ENCODE measurements at regions not wholly inside any gene's neighbourhood (a gene's known extent, or its start where the extent isn't known, plus 50 kb on each side); places are given as distances from the start of the nearest gene placed in this dataset.

GRCh38 chr12:23431006-23431405 is 518.5 kb downstream of the SOX5 start:
- peaks cover 20% of the 10 kb centered on the region for H3K9me3 Mint-ChIP-seq (ENCODE audit: low read depth, unreplicated experiment)
- H3K27me3 Mint-ChIP-seq (ENCODE audit: unreplicated experiment), result no peaks in the 10 kb centered on the region
- H3K4me3 Mint-ChIP-seq (ENCODE audit: low read depth, unreplicated experiment), result no peak overlapping the region
- intact Hi-C loops (cut with micrococcal nuclease; ENCODE audit: unreplicated experiment), result no loop called here
- TF ChIP-seq CTCF (IDR thresholded peaks at IDR 0.05; ENCODE audit: unreplicated experiment), result no peak
- H3K4me1 Mint-ChIP-seq (ENCODE audit: low read depth, unreplicated experiment), result no peaks in the 10 kb centered on the region
- no peak for DNase-seq
- no peaks in the 10 kb centered on the region for H3K36me3 Mint-ChIP-seq (ENCODE audit: insufficient read depth, unreplicated experiment)
- CTCF ChIA-PET, result no interaction called here
- BruUV-seq (replicated peaks), result no TSS peak
- no peak overlapping the region for H3K27ac Mint-ChIP-seq (ENCODE audit: unreplicated experiment)

- H3K36me3 Mint-ChIP-seq (ENCODE audit: insufficient read depth, unreplicated experiment), result no peaks in the 10 kb centered on the region
- H3K27me3 Mint-ChIP-seq (ENCODE audit: unreplicated experiment), result no peaks in the 10 kb centered on the region
- TF ChIP-seq CTCF (IDR thresholded peaks at IDR 0.05; ENCODE audit: unreplicated experiment), result no peak
- CTCF ChIA-PET, result no interaction called here
- H3K9me3 Mint-ChIP-seq (ENCODE audit: low read depth, unreplicated experiment), result peaks cover 13% of the 10 kb centered on the region
- H3K27ac Mint-ChIP-seq (ENCODE audit: unreplicated experiment), result no peak overlapping the region
- no peak for DNase-seq
- H3K4me1 Mint-ChIP-seq (ENCODE audit: low read depth, unreplicated experiment), result no peaks in the 10 kb centered on the region
- intact Hi-C loops (cut with micrococcal nuclease; ENCODE audit: unreplicated experiment), result no loop called here
- H3K4me3 Mint-ChIP-seq (ENCODE audit: low read depth, unreplicated experiment), result no peak overlapping the region
- BruUV-seq (replicated peaks), result no TSS peak
These were observed 516.3 kb downstream of the SOX5 start for GRCh38 chr12:23433121-23433520.

DNA sequence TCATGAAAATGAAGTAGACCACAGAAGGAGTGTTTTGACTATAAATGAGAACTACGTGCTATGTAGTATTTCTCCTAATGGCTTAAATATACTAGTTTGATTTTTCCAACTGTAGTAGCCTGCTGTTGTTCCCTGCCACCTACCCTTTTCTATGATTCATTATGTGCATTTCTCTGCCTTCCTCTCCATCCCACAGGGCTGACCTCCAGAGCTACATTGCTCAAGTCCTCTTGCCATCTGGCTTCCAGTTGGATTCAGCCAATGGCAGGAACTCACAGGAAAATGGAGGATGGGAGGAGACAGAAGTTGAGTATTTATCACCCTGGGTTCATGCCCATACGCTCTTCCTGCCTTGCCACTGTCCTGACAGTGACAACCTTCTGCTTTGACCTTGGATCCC is 515.3 kb downstream of the SOX5 start:
- Mint-ChIP-seq H3K4me3 (ENCODE audit: low read depth, unreplicated experiment) (no peak overlapping the region), H3K27ac (ENCODE audit: unreplicated experiment) (no peak overlapping the region), H3K4me1 (ENCODE audit: low read depth, unreplicated experiment) (no peaks in the 10 kb centered on the region), H3K36me3 (ENCODE audit: insufficient read depth, unreplicated experiment) (no peaks in the 10 kb centered on the region), H3K9me3 (ENCODE audit: low read depth, unreplicated experiment) (peaks cover 13% of the 10 kb centered on the region), H3K27me3 (ENCODE audit: unreplicated experiment) (no peaks in the 10 kb centered on the region)
- BruUV-seq (replicated peaks), result no TSS peak
- intact Hi-C loops (cut with micrococcal nuclease; ENCODE audit: unreplicated experiment), result no loop called here
- TF ChIP-seq CTCF (IDR thresholded peaks at IDR 0.05; ENCODE audit: unreplicated experiment), result no peak
- CTCF ChIA-PET, result no interaction called here
- no peak for DNase-seq

DNA sequence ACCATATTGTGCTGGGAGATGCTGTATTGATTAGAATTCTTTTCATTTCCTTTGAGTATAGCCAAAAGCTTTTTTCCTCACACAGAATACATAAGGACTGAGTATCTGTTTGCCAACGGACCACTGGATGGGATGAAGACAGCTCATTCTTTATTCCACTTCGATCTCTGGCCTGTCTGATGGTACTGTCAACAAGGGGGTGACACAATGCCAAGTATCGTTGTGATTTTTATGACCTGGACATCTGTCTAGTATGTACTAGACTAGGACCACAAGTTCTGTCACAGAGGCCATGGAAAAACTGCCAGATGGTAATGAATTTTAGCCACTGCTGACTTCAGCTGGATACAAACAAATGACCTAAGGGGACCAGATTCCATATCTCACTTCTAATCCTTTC is 502.7 kb downstream of the SOX5 start:
- DNase-seq, result no peak
- BruUV-seq (replicated peaks), result no TSS peak
- Mint-ChIP-seq H3K9me3 (ENCODE audit: low read depth, unreplicated experiment) (peaks cover 5% of the 10 kb centered on the region), H3K4me1 (ENCODE audit: low read depth, unreplicated experiment) (no peaks in the 10 kb centered on the region), H3K36me3 (ENCODE audit: insufficient read depth, unreplicated experiment) (no peaks in the 10 kb centered on the region), H3K27ac (ENCODE audit: unreplicated experiment) (no peak overlapping the region), H3K27me3 (ENCODE audit: unreplicated experiment) (no peaks in the 10 kb centered on the region), H3K4me3 (ENCODE audit: low read depth, unreplicated experiment) (no peak overlapping the region)
- intact Hi-C loops (cut with micrococcal nuclease; ENCODE audit: unreplicated experiment), result no loop called here
- CTCF ChIA-PET, result interaction anchor here (0.6 kb wide), 1 partner anchor 1018 kb away, joined by 4 read pairs; no protein-coding TSS in a partner anchor
- TF ChIP-seq CTCF (IDR thresholded peaks at IDR 0.05; ENCODE audit: unreplicated experiment), result no peak

GRCh38 chr12:23450810-23451209 is 498.7 kb downstream of the SOX5 start:
- CTCF ChIA-PET, result no interaction called here
- Mint-ChIP-seq H3K4me3 (ENCODE audit: low read depth, unreplicated experiment) (no peak overlapping the region), H3K27ac (ENCODE audit: unreplicated experiment) (no peak overlapping the region), H3K9me3 (ENCODE audit: low read depth, unreplicated experiment) (peaks cover 7% of the 10 kb centered on the region), H3K36me3 (ENCODE audit: insufficient read depth, unreplicated experiment) (no peaks in the 10 kb centered on the region), H3K4me1 (ENCODE audit: low read depth, unreplicated experiment) (no peaks in the 10 kb centered on the region), H3K27me3 (ENCODE audit: unreplicated experiment) (no peaks in the 10 kb centered on the region)
- no TSS peak for BruUV-seq (replicated peaks)
- intact Hi-C loops (cut with micrococcal nuclease; ENCODE audit: unreplicated experiment), result no loop called here
- no peak for TF ChIP-seq CTCF (IDR thresholded peaks at IDR 0.05; ENCODE audit: unreplicated experiment)
- DNase-seq, result no peak

Data from Calu3 (cell line).